HG02623 (cell line): ENCODE measurements at regions not wholly inside any gene's neighbourhood (a gene's known extent, or its start where the extent isn't known, plus 50 kb on each side); places are given as distances from the start of the nearest gene placed in this dataset.
"Not testable (repeated sequence)": the region's sequence is repeated elsewhere in the genome, so short reads cannot be mapped to it uniquely, and the experiment has no call there.

Experiments
- ATAC-seq: cut with Tn5 transposase; IDR thresholded peaks from one replicate; pipeline ENCODE4 v1.9.1; 2021; ENCODE audit warnings: moderate library complexity; ENCODE audit not compliant: unreplicated experiment

GRCh38 chr6:92008757-92009502 lies 1410.4 kb downstream of the EPHA7 start:
- no peak for ATAC-seq

- no peak for ATAC-seq
Measured at GRCh38 chr6:92000112-92000511, 1413.2 kb upstream of the MAP3K7 start.

- ATAC-seq, result no peak
Measured at GRCh38 chr6:91994787-91995186, 1407.9 kb upstream of the MAP3K7 start.

GRCh38 chr6:91982559-91982958 lies 1395.7 kb upstream of the MAP3K7 start:
- no peak for ATAC-seq

DNA sequence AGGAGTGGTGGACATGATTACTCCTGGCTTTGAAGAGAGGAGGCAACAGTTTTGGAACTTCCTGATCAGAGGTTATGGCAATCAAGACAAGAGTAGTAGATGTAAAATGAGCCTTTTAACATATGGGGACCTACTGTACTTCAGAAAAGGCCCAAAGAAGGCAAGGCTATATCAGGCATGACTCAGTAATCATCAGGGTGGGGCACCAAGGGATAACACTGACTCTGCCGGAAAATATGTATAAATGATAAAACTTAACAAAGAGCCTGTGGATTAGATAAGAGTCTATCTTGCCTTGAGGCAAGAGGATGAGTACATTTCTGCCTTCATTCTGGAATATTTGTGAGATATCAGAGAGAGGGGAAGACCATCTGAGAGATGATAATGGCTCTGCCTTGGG lies 1389.9 kb upstream of the MAP3K7 start:
- ATAC-seq, result no peak

- no peak for ATAC-seq
Measured at GRCh38 chr6:91970700-91971099, 1383.8 kb upstream of the MAP3K7 start.

- ATAC-seq, result no peak
Measured at GRCh38 chr6:91965872-91966271, 1379.0 kb upstream of the MAP3K7 start.

GRCh38 chr6:91961671-91962070 lies 1374.8 kb upstream of the MAP3K7 start:
- no peak for ATAC-seq

- ATAC-seq, result no peak
Measured at GRCh38 chr6:91961236-91961635, 1374.4 kb upstream of the MAP3K7 start.

DNA sequence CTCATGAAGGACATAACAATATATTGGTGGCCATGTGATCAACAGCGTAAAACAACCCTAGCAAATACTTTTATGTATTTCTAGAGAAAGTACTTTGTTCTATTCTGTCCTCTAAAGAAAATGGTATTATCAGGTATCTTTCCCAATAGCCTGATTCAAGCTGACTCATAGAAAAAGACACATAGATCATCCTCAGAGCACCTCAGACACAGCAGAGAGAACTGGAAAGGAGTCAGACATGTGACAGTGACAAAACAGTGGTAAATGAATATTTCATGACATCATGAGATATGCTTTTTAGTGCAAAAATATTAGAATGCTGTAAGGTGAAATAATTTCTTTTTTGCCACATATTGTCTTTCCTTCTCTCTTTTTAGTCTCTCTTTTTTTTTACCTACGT lies 1355.0 kb upstream of the MAP3K7 start:
- ATAC-seq, result no peak

DNA sequence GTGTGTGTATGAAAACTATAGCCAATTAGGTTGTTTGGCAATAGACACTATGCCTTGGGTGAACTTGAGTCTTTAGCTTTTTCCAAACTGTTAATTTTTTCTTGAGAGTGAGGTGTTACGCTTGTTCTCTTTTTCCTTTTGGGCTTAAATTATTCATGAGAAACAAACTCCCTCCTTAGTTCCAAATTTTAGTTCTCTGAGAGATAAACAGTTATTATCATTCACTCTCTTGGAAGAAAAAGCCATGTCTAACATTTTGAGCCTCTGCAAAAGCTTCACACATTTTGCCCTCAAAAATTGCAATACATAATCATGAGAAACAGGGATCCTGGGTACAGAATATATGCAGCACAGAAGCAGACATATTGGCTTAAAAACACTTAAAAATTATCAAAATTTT lies 1353.9 kb upstream of the MAP3K7 start:
- no peak for ATAC-seq

DNA sequence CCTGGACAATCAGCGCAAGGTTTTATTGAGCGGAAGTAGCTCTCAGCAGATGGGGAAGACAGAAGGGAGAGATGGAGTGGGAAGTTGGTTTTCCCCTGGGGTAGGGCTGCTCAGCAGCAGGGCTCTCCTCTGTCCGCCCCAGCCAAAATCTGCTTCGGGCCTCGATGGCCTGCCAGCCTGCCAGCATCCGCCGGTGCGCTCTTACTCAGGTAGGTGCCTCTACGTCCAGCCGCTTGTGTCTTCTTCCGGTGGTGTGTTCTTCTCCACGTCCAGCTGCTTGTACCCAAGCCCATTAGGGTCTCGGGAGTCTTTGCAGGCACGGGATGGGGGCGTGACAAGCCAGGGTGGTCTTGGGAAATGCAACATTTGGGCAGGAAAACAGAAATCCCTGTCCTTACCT lies 1340.0 kb upstream of the MAP3K7 start:
- ATAC-seq, result no peak

DNA sequence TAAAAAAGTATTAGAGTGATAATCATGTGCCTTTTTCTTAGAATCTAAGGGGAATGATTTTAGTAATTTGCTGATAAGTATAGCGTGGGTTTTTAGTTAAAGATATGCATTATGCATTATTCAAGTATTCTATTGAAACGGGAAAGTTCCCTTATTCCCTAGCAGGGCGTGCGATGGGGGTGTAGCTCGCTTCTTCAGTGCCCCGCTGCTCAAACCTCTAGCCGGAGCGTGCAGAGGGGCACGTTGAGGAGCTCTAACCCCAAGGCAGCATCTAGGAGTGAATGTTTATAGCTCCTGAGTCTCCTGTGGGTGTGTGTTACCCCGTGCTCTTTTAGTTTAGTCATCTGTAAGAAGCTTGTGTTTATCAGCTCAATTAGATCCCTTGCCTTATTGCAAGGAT lies 1339.5 kb upstream of the MAP3K7 start:
- ATAC-seq, result no peak

- no peak for ATAC-seq
Measured at GRCh38 chr6:91911945-91912344, 1325.1 kb upstream of the MAP3K7 start.

GRCh38 chr6:91904586-91905164 lies 1317.8 kb upstream of the MAP3K7 start:
- no peak for ATAC-seq

GRCh38 chr6:91895599-91896285 lies 1308.9 kb upstream of the MAP3K7 start:
- ATAC-seq, result no peak

DNA sequence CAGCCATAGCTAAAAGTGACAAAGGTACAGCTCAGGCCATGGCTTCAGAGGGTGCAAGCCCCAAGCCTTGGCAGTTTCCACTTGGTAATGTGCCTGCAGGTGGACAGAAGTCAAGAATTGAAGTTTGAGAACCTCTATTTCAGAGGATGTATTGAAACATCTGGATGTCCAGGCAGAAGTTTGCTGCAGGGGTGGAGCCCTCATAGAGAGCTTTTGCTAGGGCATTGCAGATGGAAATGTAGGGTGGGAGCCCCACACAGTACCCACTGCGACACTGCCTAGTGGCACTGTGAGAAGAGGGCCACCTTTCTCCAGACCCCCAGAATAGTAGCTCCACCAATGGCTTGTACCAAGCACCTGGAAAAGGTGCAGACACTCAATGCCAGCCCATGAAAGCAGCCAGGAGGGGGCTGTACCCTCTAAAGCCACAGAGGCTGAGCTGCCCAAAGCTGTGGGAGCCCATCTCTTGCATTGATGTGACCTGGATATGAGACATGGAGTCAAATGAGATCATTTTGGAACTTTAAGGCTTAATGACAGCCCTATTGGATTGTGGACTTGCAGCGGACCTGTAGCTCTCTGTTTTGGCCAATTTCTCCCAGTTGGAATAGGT lies 1299.4 kb upstream of the MAP3K7 start:
- no peak for ATAC-seq

GRCh38 chr6:91881791-91882190 lies 1294.9 kb upstream of the MAP3K7 start:
- not testable (repeated sequence) for ATAC-seq

DNA sequence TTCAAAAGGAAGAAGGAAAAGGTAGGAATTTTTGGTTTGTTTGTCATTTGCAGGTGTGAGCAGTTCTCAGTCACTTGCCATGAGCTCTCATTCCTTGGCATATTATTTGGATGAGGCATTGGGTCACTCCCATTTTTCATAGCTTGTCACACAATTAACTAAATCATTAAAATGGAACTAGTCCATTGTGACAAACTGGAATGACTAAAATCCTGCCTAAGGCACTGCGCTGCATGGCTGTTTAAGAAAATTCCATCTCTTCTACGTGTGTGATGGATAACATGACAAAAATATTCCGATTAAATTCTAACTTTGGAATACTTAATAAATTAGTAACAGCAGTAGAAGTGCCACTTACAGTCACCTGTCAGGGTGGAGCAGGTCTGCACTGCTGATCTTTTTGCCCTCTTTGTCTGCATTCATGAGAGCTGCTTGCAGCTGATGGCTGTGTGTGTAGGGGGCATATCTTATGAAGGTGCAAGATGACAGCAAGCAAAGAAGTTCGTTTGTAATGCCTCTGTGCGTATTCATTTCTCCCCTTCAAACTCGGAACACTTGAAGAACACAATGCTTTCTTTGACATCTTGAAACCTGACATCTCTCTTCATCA lies 1292.6 kb upstream of the MAP3K7 start:
- no peak for ATAC-seq

DNA sequence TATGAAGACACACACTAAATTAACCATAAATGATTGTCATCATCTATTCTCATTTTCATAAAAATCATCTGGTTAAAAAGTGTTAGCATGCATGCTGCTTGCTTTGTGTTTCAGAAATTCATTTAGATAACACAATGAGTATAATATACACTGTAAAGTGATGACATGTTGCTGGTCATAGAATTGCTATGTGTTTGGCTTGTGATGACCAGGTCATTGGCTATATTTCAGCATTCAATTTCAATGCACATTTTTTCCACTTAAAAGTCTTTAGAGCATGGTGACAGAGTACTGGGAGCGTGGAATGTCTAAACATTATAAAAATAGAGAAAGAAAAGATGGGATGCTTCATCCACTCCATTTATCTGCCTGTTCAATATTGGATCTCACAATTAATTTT lies 1291.1 kb upstream of the MAP3K7 start:
- no peak for ATAC-seq

DNA sequence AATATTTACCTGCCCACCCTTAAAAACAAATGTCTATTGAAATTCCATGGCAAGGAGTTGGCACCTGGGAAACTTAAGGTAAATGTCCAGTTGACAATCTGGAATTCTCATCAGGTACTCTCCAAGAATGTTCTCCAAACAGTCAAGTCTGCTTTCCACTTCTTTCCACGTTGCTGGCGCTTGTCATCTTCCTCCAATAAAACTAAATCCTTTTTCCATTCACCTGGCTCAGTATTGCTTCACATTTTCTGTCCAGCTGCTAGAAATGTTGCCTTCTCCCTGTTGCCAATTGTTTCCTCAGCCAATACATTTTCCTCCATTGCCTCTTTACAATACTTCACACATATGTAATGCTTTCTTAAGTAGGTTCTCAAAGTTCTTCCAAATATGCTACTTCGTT lies 1288.1 kb upstream of the MAP3K7 start:
- ATAC-seq, result no peak
